ENCODE measurements at regions not wholly inside any gene's neighbourhood (a gene's known extent, or its start where the extent isn't known, plus 50 kb on each side); places are given as distances from the start of the nearest gene placed in this dataset.

GRCh38 chr2:36032046-36032445 lies 323.5 kb upstream of the CRIM1 start:
- no peak for DNase-seq (ENCODE audit: low read depth)
- no peak for TF ChIP-seq CTCF (IDR thresholded peaks at IDR 0.05; ENCODE audit: insufficient read depth, low read depth, low read length, missing control alignments)
- H3K4me3 ChIP-seq (ENCODE audit: low read depth, low read length) = no peak overlapping the region

- no peak overlapping the region for H3K4me3 ChIP-seq (ENCODE audit: low read depth, low read length)
- no peak for TF ChIP-seq CTCF (IDR thresholded peaks at IDR 0.05; ENCODE audit: insufficient read depth, low read depth, low read length, missing control alignments)
Observed at GRCh38 chr2:36031471-36031870, 324.1 kb upstream of the CRIM1 start.

DNA sequence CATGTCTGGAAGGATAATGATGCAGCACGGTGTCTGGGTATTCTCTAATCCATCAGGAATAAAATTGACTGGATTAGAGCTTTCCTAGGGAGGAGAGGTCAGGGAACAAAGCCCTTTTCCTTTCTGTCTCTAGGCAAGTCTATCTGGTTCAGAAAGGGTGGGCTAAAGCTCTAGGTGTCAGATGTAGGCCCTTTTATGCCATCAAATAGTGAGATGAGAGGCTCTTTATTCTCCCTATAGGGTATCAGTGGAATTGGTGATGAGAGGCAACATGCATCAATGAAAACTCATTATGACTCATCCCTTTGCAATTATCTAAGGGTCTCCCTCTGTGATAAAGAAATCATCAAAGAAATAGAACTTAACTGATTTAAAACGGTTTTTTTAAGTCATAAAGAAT lies 328.0 kb upstream of the CRIM1 start:
- no peak for DNase-seq (ENCODE audit: low read depth)
- no peak overlapping the region for H3K4me3 ChIP-seq (ENCODE audit: low read depth, low read length)
- no peak for TF ChIP-seq CTCF (IDR thresholded peaks at IDR 0.05; ENCODE audit: insufficient read depth, low read depth, low read length, missing control alignments)

More at GRCh38 chr2:36031471-36031870, 324.1 kb upstream of the CRIM1 start:
- DNase-seq (ENCODE audit: low read depth) = no peak

GRCh38 chr2:36013064-36013463 lies 342.5 kb upstream of the CRIM1 start:
- no peak overlapping the region for H3K4me3 ChIP-seq (ENCODE audit: low read depth, low read length)
- no peak for DNase-seq (ENCODE audit: low read depth)
- TF ChIP-seq CTCF (IDR thresholded peaks at IDR 0.05; ENCODE audit: insufficient read depth, low read depth, low read length, missing control alignments) = no peak

GRCh38 chr2:36006444-36006843 lies 349.1 kb upstream of the CRIM1 start:
- no peak overlapping the region for H3K4me3 ChIP-seq (ENCODE audit: low read depth, low read length)
- no peak for DNase-seq (ENCODE audit: low read depth)
- TF ChIP-seq CTCF (IDR thresholded peaks at IDR 0.05; ENCODE audit: insufficient read depth, low read depth, low read length, missing control alignments) = no peak

DNA sequence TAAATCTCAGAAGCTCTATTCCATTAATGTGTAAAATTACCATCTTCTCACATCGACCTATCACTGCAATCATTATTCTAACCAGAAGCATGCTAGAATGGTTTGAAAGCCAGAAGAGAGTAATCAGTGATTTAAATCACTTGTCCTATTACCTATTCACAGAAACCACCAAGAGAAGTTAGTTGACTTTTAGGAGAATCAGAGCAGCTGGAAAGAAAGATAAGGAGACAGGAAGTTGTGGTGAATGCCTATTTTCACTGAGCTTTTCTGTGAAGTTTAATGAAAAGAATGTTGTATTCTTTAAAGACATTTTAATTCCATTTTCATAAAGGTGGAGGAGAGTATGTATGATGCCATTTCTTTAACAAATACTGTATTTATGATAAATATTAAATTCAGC lies 352.6 kb upstream of the CRIM1 start:
- DNase-seq (ENCODE audit: low read depth) = no peak
- no peak overlapping the region for H3K4me3 ChIP-seq (ENCODE audit: low read depth, low read length)
- no peak for TF ChIP-seq CTCF (IDR thresholded peaks at IDR 0.05; ENCODE audit: insufficient read depth, low read depth, low read length, missing control alignments)

DNA sequence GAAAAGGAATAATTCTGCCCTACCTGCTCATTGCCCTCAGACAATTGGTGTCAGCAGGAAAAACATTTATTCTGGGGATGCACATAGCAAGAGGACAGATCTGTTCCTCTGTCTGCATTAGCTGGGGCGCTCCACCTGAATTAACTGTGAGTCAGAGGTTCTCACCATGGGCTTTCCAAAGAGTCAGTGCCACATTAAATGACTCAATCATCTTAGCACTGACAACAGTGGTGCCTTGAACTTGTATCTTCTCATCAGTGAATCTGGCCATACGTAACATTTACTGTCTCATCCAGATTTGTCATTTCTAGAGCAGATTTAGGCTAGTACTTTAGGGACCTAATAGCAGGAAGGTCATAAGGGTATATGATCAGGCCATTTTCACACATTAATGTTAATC lies 358.1 kb upstream of the CRIM1 start:
- TF ChIP-seq CTCF (IDR thresholded peaks at IDR 0.05; ENCODE audit: insufficient read depth, low read depth, low read length, missing control alignments) = no peak
- DNase-seq (ENCODE audit: low read depth) = no peak
- no peak overlapping the region for H3K4me3 ChIP-seq (ENCODE audit: low read depth, low read length)

Measured in GM12865 (cell line).